HG03025 (cell line): ENCODE measurements at regions not wholly inside any gene's neighbourhood (a gene's known extent, or its start where the extent isn't known, plus 50 kb on each side); places are given as distances from the start of the nearest gene placed in this dataset.
"Not testable (repeated sequence)": the region's sequence is repeated elsewhere in the genome, so short reads cannot be mapped to it uniquely, and the experiment has no call there.

Source experiments
- ATAC-seq: cut with Tn5 transposase; IDR thresholded peaks from one replicate; pipeline ENCODE4 v1.9.1; 2021; ENCODE audit warnings: mild to moderate bottlenecking, moderate library complexity; ENCODE audit not compliant: unreplicated experiment, low FRiP score

- no peak for ATAC-seq
These were observed 78.1 kb upstream of the P2RY1 start for GRCh38 chr3:152756807-152757206.

GRCh38 chr3:152760024-152760563, 74.8 kb upstream of the P2RY1 start:
- no peak for ATAC-seq

- ATAC-seq: no peak
These were observed 74.3 kb upstream of the P2RY1 start for GRCh38 chr3:152760591-152760990.

- ATAC-seq: no peak
These were observed 66.5 kb upstream of the P2RY1 start for GRCh38 chr3:152768478-152768877.

- no peak for ATAC-seq
These were observed 65.4 kb upstream of the P2RY1 start for GRCh38 chr3:152769523-152769922.

GRCh38 chr3:152770296-152770695, 64.6 kb upstream of the P2RY1 start:
- no peak for ATAC-seq

DNA sequence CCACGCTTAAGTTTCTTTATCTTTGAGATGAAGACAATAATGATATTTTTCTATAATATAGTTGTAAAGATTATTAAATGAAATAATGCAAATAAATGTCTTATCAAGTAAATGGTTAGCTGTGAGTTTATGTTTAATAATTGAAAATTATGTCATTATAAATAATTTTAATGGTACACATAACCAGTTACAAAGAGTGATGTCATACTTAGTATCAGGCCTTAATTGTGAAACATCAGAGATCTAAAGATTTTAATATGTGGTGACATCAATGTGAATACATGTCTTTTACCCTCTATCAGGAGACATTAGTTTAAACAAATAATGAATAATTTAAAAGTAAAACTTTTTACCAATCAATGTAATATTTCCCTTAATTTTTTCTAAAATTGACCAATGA, 63.8 kb upstream of the P2RY1 start:
- no peak for ATAC-seq

GRCh38 chr3:152772674-152773225, 62.2 kb upstream of the P2RY1 start:
- no peak for ATAC-seq

- ATAC-seq: no peak
These were observed 61.3 kb upstream of the P2RY1 start for GRCh38 chr3:152773633-152774032.

GRCh38 chr3:152774230-152774629, 60.7 kb upstream of the P2RY1 start:
- ATAC-seq: not testable (repeated sequence)

GRCh38 chr3:152778022-152778421, 56.9 kb upstream of the P2RY1 start:
- no peak for ATAC-seq

- no peak for ATAC-seq
These were observed 55.3 kb upstream of the P2RY1 start for GRCh38 chr3:152779653-152780052.

GRCh38 chr3:152780553-152780952, 54.4 kb upstream of the P2RY1 start:
- ATAC-seq: no peak

- ATAC-seq: no peak
These were observed 49.9 kb upstream of the P2RY1 start for GRCh38 chr3:152785051-152785450.
